Endothelial cell of umbilical vein (primary cell): ENCODE measurements at regions not wholly inside any gene's neighbourhood (a gene's known extent, or its start where the extent isn't known, plus 50 kb on each side); places are given as distances from the start of the nearest gene placed in this dataset.
A peak's percentile ranks its signal among the peaks of the same experiment; 100 is the strongest.

ENCODE experiments used
- BruUV-seq: library from RNA; stranded (reverse); fragments of 400-500 nt; replicated peaks from 2 replicates; lab custom pipeline; 2021; lab: Mats Ljungman, UMichigan
- CTCF ChIA-PET: fragments of 300-600, 350-600 bp; sonication (Branson Sonifier 250); formaldehyde crosslinking; loops from one replicate; lab custom pipeline; 2021; ENCODE audit warnings: antibody characterized with exemption, inconsistent platforms; lab: Charles Lee
- POLR2A ChIA-PET: fragments of 300-600, 350-600 bp; sonication (Branson Sonifier 250); formaldehyde crosslinking; loops from one replicate; lab custom pipeline; 2021; ENCODE audit warnings: antibody characterized with exemption, inconsistent platforms; lab: Charles Lee
- DNase-seq: peaks from one replicate; pipeline ENCODE4 v3.0.0-alpha.2; 2011; ENCODE audit warnings: low read depth, low spot score
- FAIRE-seq: peaks from 2 replicates; lab custom pipeline; 2011; peaks lifted over from hg19 to GRCh38; lab: Jason Lieb, UNC
- H2AFZ ChIP-seq: 2 replicates; pipeline ENCODE4 v1.6.0; 2012; ENCODE audit warnings: low read depth, low read length, control low read depth, inconsistent platforms
- H3K27ac ChIP-seq: 2 replicates; pipeline ENCODE4 v1.5.1; 2011; ENCODE audit warnings: low read depth, mild to moderate bottlenecking, control low read depth, low read length, moderate library complexity; ENCODE audit not compliant: insufficient read depth
- H3K27me3 ChIP-seq, 2 experiments: 2 replicates each; pipeline versions ENCODE4 v1.6.0 to v1.6.1; 2011; ENCODE audit warnings: low read length in 2 of 2, mixed read lengths in 1 of 2; ENCODE audit not compliant: control insufficient read depth in 2 of 2, insufficient read depth in 2 of 2
- H3K36me3 ChIP-seq, 2 experiments: 2 replicates in 1 of 2; 3 replicates in 1 of 2; pipeline ENCODE4 v1.5.1; 2011; ENCODE audit warnings: low read length in 2 of 2, mild to moderate bottlenecking in 1 of 2, moderate library complexity in 1 of 2; ENCODE audit not compliant: control insufficient read depth in 2 of 2, insufficient read depth in 2 of 2; ENCODE audit errors: extremely low read depth in 1 of 2
- H3K4me1 ChIP-seq: 3 replicates; pipeline ENCODE4 v1.5.1; 2011; ENCODE audit warnings: mild to moderate bottlenecking, low read length; ENCODE audit not compliant: control insufficient read depth, insufficient read depth; ENCODE audit errors: extremely low read depth
- H3K4me2 ChIP-seq: 2 replicates; pipeline ENCODE4 v1.6.1; 2011; ENCODE audit warnings: low read length, control low read depth, mixed read lengths; ENCODE audit not compliant: insufficient read depth
- H3K4me3 ChIP-seq, 3 experiments: fragments of 200-600 bp in 1 of 3; sonication (generic), shearing (Covaris generic) in 1 of 3; replicated peaks in 1 of 3; 2 replicates each; pipeline ENCODE4 v1.5.1; 2011 to 2016; ENCODE audit warnings: control low read depth in 3 of 3, low read length in 3 of 3, mild to moderate bottlenecking in 2 of 3, inconsistent platforms in 1 of 3, low read depth in 1 of 3, moderate library complexity in 1 of 3; ENCODE audit not compliant: insufficient read depth in 1 of 3
- H3K79me2 ChIP-seq: 2 replicates; pipeline ENCODE4 v1.6.0; 2012; ENCODE audit warnings: low read length, inconsistent platforms; ENCODE audit not compliant: control insufficient read depth, insufficient read depth
- H3K9ac ChIP-seq: replicated peaks from 2 replicates; pipeline ENCODE3; 2011; ENCODE audit warnings: low read length, control low read depth; ENCODE audit not compliant: insufficient read depth; ENCODE audit errors: extremely low read depth
- H3K9me1 ChIP-seq: replicated peaks from 3 replicates; pipeline ENCODE4 v1.6.0; 2011; ENCODE audit warnings: mild to moderate bottlenecking, low read length; ENCODE audit not compliant: control insufficient read depth, insufficient read depth; ENCODE audit errors: extremely low read depth
- H3K9me3 ChIP-seq: replicated peaks from 2 replicates; pipeline ENCODE4 v1.5.1; 2012; ENCODE audit warnings: low read length, inconsistent platforms; ENCODE audit not compliant: control insufficient read depth, insufficient read depth
- H4K20me1 ChIP-seq: replicated peaks from 2 replicates; pipeline ENCODE3; 2011; ENCODE audit warnings: mild to moderate bottlenecking, low read length; ENCODE audit not compliant: control insufficient read depth, insufficient read depth; ENCODE audit errors: extremely low read depth
- CTCF ChIP-seq, 2 donors: IDR thresholded peaks; 1 replicate in 1 of 2; 2 replicates in 1 of 2; pipeline ENCODE4 v1.5.1; 2011; ENCODE audit warnings: low read length in 2 of 2, mild to moderate bottlenecking in 2 of 2, moderate library complexity in 2 of 2, control low read depth in 1 of 2, inconsistent platforms in 1 of 2, low read depth in 1 of 2; ENCODE audit not compliant: insufficient read depth in 1 of 2; ENCODE audit errors: extremely low read depth in 1 of 2
- EZH2 ChIP-seq: IDR thresholded peaks from 2 replicates; pipeline ENCODE4 v1.6.1; 2012; ENCODE audit warnings: borderline replicate concordance, low read depth, mild to moderate bottlenecking, moderate library complexity, low read length, inconsistent platforms; ENCODE audit not compliant: severe bottlenecking
- FOS ChIP-seq: IDR thresholded peaks from 2 replicates; pipeline ENCODE4 v1.6.1; 2011; ENCODE audit warnings: mild to moderate bottlenecking, low read length, moderate library complexity, borderline replicate concordance; ENCODE audit not compliant: insufficient read depth
- GATA2 ChIP-seq: IDR thresholded peaks from 2 replicates; pipeline ENCODE4 v1.7.0; 2011; ENCODE audit warnings: low read depth, mild to moderate bottlenecking, moderate library complexity, mixed read lengths, low read length; ENCODE audit not compliant: insufficient read length, insufficient read depth
- JUN ChIP-seq: IDR thresholded peaks from 2 replicates; pipeline ENCODE4 v1.6.1; 2011; ENCODE audit warnings: borderline replicate concordance, low read depth; ENCODE audit not compliant: insufficient read length, insufficient read depth
- MAX ChIP-seq: IDR thresholded peaks from 2 replicates; pipeline ENCODE4 v1.6.1; 2011; ENCODE audit not compliant: insufficient read depth, insufficient read length
- MYC ChIP-seq: IDR thresholded peaks from one replicate; pipeline ENCODE4 v1.6.1; 2011; ENCODE audit warnings: mild to moderate bottlenecking, low read depth, low read length
- POLR2A ChIP-seq: IDR thresholded peaks from 2 replicates; pipeline ENCODE4 v1.6.1; 2012; ENCODE audit warnings: low read depth, mild to moderate bottlenecking, control low read depth, low read length
- dilution Hi-C: fragments of 300-500 bp; cut with MboI; formaldehyde crosslinking; loops from one replicate; pipeline ENCODE4 v1.15.0; 2019; ENCODE audit warnings: low sequenced_read_pairs; ENCODE audit not compliant: extremely low pct_ligation_motif_present
- intact Hi-C: fragments of 100-400 bp; cut with micrococcal nuclease; formaldehyde crosslinking; loops from one replicate; pipeline ENCODE4 v1.10.0; 2022

GRCh38 chr5:54795284-54795683, 190.1 kb downstream of the ESM1 start:
- BruUV-seq = no TSS peak
- H3K4me2 ChIP-seq = no peak overlapping the region
- no peaks in the 10 kb centered on the region for H4K20me1 ChIP-seq
- no peak overlapping the region for H3K4me3 ChIP-seq
- no peak overlapping the region for H3K9ac ChIP-seq
- dilution Hi-C loops (no loop called here), intact Hi-C loops (no loop called here)
- POLR2A ChIA-PET = no interaction called here
- H3K36me3 ChIP-seq = no peaks in the 10 kb centered on the region
- H2AFZ ChIP-seq = no peak overlapping the region
- no peaks in the 10 kb centered on the region for H3K9me1 ChIP-seq
- no peak for DNase-seq
- no peaks in the 10 kb centered on the region for H3K79me2 ChIP-seq
- H3K9me3 ChIP-seq = no peaks in the 10 kb centered on the region
- CTCF ChIA-PET = interaction anchor here (1.3 to 2.6 kb wide), 4 partner anchors 9 to 50 kb away, joined by 3 to 6 read pairs (median 4); no protein-coding TSS in a partner anchor
- H3K27ac ChIP-seq = no peak overlapping the region
- no peaks in the 10 kb centered on the region for H3K4me1 ChIP-seq
- TF ChIP-seq CTCF (IDR thresholded peaks at IDR 0.05; ENCODE audit: extremely low read depth in 1 of 2, insufficient read depth in 1 of 2, low read depth in 1 of 2, low read length in 2 of 2) (no peak), MYC (no peak), JUN (no peak), POLR2A (no peak), MAX (no peak), FOS (no peak), GATA2 (no peak), EZH2 (no peak)
- FAIRE-seq = peak; percentile 21
- H3K27me3 ChIP-seq = no peaks in the 10 kb centered on the region
